ENCODE measurements at regions not wholly inside any gene's neighbourhood (a gene's known extent, or its start where the extent isn't known, plus 50 kb on each side); places are given as distances from the start of the nearest gene placed in this dataset.
"Not testable (repeated sequence)": the region's sequence is repeated elsewhere in the genome, so short reads cannot be mapped to it uniquely, and the experiment has no call there.

DNA sequence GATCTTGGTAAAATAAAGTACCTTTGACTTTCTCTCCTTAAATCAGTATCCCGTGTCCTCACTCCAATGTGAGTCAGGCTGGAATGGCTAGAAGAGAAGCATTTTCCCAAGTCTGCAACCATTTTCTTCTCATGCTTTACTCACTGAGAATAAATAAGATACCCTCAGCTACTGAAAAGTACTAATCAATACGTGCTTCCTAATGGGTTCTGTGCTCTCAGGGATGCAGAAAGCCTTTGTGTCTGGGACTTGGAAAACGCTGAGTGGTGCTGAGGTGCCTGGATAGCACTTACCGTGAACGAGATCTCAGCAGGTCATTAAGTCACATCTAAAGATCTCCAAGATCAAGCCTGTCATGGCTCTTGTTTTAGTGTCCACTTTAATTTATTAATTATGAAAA is 672.3 kb upstream of the C16orf82 start:
- no peak for DNase-seq (ENCODE audit: low spot score)

GRCh38 chr16:26395700-26396099 is 671.0 kb upstream of the C16orf82 start:
- no peak for DNase-seq (ENCODE audit: low spot score)

DNA sequence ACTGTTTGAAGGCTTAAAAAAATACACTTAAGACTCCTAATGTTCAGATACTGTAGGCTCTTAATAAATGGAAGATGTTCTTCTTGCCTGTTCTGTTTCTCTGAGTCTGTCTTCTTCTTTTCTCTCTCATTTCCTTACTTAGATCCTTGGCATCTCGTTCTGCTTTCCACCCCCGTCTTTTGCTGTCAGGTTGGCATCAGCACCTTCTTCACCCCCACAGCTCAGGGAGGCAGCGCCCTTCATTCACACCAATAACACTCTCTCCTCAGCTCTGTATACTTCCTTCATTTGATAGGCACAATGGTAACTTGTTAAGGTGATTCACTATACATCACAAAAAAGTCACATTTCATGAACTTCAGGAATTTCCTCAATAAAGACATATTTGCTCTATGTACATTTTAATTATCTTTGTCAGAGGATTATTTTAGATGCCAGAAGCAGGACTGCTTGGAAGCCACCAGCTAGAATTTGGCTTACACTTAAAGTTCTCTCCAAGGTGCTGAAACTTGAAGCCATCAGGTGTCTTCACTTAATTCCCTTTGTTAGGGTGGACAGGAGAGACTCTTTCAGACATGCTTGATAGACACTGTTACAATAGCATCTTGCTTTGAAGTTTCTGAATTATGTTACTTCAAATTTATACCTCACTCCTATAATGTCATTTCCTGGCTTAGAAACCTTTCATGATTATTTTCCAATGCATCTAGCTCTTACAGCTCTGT is 670.1 kb upstream of the C16orf82 start:
- no peak for DNase-seq (ENCODE audit: low spot score)

- DNase-seq (ENCODE audit: low spot score) = no peak
These were observed 652.9 kb upstream of the C16orf82 start for GRCh38 chr16:26413780-26414179.

GRCh38 chr16:26419458-26419857 is 647.3 kb upstream of the C16orf82 start:
- DNase-seq (ENCODE audit: low spot score) = not testable (repeated sequence)

GRCh38 chr16:26430618-26431017 is 636.1 kb upstream of the C16orf82 start:
- no peak for DNase-seq (ENCODE audit: low spot score)

- DNase-seq (ENCODE audit: low spot score) = no peak
These were observed 632.9 kb upstream of the C16orf82 start for GRCh38 chr16:26433807-26434206.

DNA sequence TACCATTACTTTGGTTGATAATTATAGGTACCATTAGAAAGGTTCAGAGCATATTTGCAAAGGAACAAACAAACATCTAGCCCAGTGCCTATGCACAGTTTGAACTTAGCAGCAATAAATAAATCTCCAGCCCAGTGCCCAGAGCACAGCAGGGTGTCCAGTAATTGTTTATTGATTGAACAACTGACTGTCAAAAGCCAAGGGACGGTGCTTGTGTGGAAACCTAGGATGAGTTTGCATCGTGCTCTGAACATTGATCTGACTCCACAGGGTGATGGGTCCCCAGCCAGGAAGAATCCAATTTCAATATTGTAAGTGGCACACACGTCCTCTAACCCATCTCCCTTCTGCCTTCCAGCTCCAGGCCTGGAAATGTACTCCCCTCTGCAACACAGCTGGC is 625.5 kb upstream of the C16orf82 start:
- DNase-seq (ENCODE audit: low spot score) = no peak

- DNase-seq (ENCODE audit: low spot score) = no peak
These were observed 624.4 kb upstream of the C16orf82 start for GRCh38 chr16:26442321-26442720.

DNA sequence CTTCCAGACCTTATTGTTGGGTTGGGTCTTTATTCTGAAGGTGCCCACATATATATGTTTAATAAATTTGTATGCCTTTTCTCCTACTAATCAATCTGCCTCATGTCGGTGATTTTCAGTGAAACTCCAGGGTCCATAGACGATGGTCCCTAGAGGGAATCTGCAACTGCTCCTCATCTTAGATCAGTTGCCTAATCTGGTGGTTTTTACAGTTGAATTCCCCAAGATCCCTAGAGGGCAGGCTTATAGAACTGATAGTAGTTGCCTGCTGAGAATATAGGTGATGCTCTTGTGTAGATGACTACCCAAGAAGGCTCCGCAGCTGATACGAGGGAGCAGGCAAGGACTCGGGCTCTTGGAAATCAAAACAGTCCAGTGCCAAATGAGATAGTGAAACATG is 619.2 kb upstream of the C16orf82 start:
- no peak for DNase-seq (ENCODE audit: low spot score)

GRCh38 chr16:26453215-26453614 is 613.5 kb upstream of the C16orf82 start:
- no peak for DNase-seq (ENCODE audit: low spot score)

DNA sequence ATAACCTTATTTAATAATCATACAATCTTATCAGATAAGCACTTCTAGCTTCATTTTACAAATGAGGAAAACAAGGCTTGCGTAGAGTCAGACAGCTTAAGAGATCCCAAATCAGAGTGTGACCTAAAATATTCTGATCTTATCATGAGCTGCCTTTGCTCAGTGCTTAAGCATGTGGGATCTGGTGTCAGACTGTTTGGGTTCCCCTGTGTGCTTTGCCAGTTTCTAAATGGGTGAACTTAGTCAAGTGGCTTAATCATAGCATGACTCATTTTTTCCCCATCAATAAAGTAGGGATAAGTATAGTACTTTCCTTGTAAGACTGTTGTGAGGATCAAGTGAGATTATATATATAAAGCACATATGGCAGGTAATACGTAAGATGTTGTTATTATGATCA is 612.6 kb upstream of the C16orf82 start:
- no peak for DNase-seq (ENCODE audit: low spot score)

GRCh38 chr16:26456074-26456473 is 610.7 kb upstream of the C16orf82 start:
- no peak for DNase-seq (ENCODE audit: low spot score)

- no peak for DNase-seq (ENCODE audit: low spot score)
These were observed 609.6 kb upstream of the C16orf82 start for GRCh38 chr16:26457095-26457494.

GRCh38 chr16:26457882-26458281 is 608.8 kb upstream of the C16orf82 start:
- no peak for DNase-seq (ENCODE audit: low spot score)

GRCh38 chr16:26464576-26465266 is 602.0 kb upstream of the C16orf82 start:
- DNase-seq (ENCODE audit: low spot score) = no peak

DNA sequence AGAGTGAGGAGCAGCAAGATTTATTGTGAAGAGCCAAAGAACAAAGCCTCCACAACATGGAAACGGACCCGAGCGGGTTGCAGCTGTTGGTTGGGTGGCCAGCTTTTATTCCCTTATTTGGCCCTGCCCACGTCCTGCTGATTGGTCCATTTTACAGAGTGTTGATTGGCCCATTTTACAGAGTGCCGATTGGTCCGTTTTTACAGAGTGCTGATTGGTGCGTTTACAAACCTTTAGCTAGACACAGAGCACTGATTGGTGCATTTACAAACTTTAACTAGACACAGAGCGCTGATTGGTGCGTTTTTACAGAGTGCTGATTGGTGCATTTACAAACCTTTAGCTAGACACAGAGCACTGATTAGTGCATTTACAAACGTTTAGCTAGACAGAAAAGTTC is 592.3 kb upstream of the C16orf82 start:
- DNase-seq (ENCODE audit: low spot score) = not testable (repeated sequence)

GRCh38 chr16:26475596-26475995 is 591.1 kb upstream of the C16orf82 start:
- DNase-seq (ENCODE audit: low spot score) = no peak

DNA sequence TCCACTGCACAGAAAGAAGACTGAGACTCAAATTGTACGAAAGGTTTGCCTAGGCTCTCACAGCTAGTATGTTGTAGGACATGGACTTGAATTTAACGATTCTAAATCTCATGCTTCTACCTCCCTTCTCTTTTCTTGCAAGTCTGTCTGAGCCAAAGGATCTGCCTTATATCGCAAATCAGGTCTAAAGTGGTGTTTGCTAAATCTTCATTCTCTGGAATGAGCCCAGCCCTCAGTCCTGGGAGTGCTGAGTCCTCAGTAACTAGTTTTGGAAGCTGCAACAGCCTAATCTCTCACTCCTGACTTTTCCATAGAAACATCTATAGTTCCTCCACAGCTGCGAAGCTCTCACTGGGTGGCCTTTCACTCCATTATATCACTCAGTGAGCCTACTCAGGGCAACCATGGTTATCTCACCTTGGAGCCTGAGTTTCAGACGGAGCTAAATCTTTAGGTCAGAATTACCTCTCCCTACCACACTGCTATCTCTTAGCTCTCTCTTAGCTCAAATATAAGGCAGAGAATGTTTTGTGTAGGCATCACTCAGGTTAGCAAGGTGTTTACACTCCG is 575.5 kb upstream of the C16orf82 start:
- DNase-seq (ENCODE audit: low spot score) = no peak

DNA sequence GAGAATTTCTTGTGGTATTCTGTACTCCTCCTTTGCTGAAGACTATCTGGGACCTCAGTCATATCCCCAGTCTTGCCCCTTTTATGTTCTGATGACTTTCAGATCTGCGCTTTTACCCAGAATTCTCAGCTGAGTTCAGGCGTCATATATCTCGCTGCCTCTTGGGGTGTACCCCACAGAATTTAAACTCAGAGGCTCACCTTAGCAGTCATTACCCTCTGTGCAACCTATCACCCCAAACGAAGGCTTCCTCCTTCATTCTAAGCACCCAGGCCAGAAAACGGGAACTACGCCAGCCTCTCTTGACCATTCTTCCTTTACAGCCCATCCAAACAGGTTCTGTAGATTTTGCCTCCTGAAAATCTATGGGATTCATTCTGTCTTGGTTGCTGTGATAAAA is 574.8 kb upstream of the C16orf82 start:
- DNase-seq (ENCODE audit: low spot score) = no peak

DNA sequence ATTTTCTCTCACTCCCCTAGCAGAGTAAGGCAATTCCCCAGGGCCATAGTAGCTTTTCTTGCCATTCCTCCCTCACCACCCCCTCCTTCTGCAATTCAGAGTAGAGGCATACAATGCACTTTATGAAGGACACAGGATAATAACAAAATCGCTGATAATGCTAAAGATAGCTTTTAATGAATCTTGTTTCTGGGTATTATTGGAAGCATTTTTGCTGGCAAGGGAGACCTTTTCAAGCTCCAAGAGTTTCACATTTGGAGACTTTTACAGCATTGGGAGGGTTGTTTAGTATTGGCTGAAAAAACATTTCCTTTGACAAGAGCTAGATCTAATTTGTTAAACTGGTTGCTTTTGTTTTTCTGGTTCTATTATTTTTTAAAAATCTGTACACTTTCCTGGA is 573.0 kb upstream of the C16orf82 start:
- no peak for DNase-seq (ENCODE audit: low spot score)

GRCh38 chr16:26497896-26498295 is 568.8 kb upstream of the C16orf82 start:
- DNase-seq (ENCODE audit: low spot score) = no peak

GRCh38 chr16:26500326-26500725 is 566.4 kb upstream of the C16orf82 start:
- DNase-seq (ENCODE audit: low spot score) = no peak

Data from SK-N-DZ (cell line).